ENCODE measurements at regions not wholly inside any gene's neighbourhood (a gene's known extent, or its start where the extent isn't known, plus 50 kb on each side); places are given as distances from the start of the nearest gene placed in this dataset.

- Mint-ChIP-seq H3K36me3 (ENCODE audit: insufficient read depth, unreplicated experiment) (no peaks in the 10 kb centered on the region), H3K9me3 (ENCODE audit: low read depth, unreplicated experiment) (no peaks in the 10 kb centered on the region), H3K4me1 (ENCODE audit: low read depth, unreplicated experiment) (peaks cover 20% of the 10 kb centered on the region), H3K4me3 (ENCODE audit: low read depth, unreplicated experiment) (no peak overlapping the region), H3K27me3 (ENCODE audit: unreplicated experiment) (no peaks in the 10 kb centered on the region), H3K27ac (ENCODE audit: unreplicated experiment) (no peak overlapping the region)
- no TSS peak for BruUV-seq (replicated peaks)
- no peak for TF ChIP-seq CTCF (IDR thresholded peaks at IDR 0.05; ENCODE audit: unreplicated experiment)
- no peak for DNase-seq
- CTCF ChIA-PET: no interaction called here
- intact Hi-C loops (cut with micrococcal nuclease; ENCODE audit: unreplicated experiment): loop anchor here (10.0 kb wide), 1 partner anchor 326 kb away; no protein-coding TSS in a partner anchor
Observed at GRCh38 chr2:114218383-114218782, 224.1 kb upstream of the DPP10 start.

- CTCF ChIA-PET: interaction anchor here (0.5 kb wide), 1 partner anchor 399 kb away, joined by 5 read pairs; no protein-coding TSS in a partner anchor
- intact Hi-C loops (cut with micrococcal nuclease; ENCODE audit: unreplicated experiment): loop anchor here (10.0 kb wide), 1 partner anchor 325 kb away; no protein-coding TSS in a partner anchor
- Mint-ChIP-seq H3K27me3 (ENCODE audit: unreplicated experiment) (no peaks in the 10 kb centered on the region), H3K9me3 (ENCODE audit: low read depth, unreplicated experiment) (no peaks in the 10 kb centered on the region), H3K27ac (ENCODE audit: unreplicated experiment) (no peak overlapping the region), H3K36me3 (ENCODE audit: insufficient read depth, unreplicated experiment) (no peaks in the 10 kb centered on the region), H3K4me3 (ENCODE audit: low read depth, unreplicated experiment) (no peak overlapping the region), H3K4me1 (ENCODE audit: low read depth, unreplicated experiment) (peaks cover 20% of the 10 kb centered on the region)
- no TSS peak for BruUV-seq (replicated peaks)
- TF ChIP-seq CTCF (IDR thresholded peaks at IDR 0.05; ENCODE audit: unreplicated experiment): no peak
- DNase-seq: no peak
Observed at GRCh38 chr2:114219456-114219855, 223.0 kb upstream of the DPP10 start.

- BruUV-seq (replicated peaks): no TSS peak
Observed at GRCh38 chr2:114222344-114222743, 220.1 kb upstream of the DPP10 start.

GRCh38 chr2:114231921-114232320 is 210.5 kb upstream of the DPP10 start:
- Mint-ChIP-seq H3K27me3 (ENCODE audit: unreplicated experiment) (no peaks in the 10 kb centered on the region), H3K4me1 (ENCODE audit: low read depth, unreplicated experiment) (no peaks in the 10 kb centered on the region), H3K9me3 (ENCODE audit: low read depth, unreplicated experiment) (no peaks in the 10 kb centered on the region), H3K4me3 (ENCODE audit: low read depth, unreplicated experiment) (no peak overlapping the region), H3K27ac (ENCODE audit: unreplicated experiment) (no peak overlapping the region), H3K36me3 (ENCODE audit: insufficient read depth, unreplicated experiment) (no peaks in the 10 kb centered on the region)
- intact Hi-C loops (cut with micrococcal nuclease; ENCODE audit: unreplicated experiment): no loop called here
- no TSS peak for BruUV-seq (replicated peaks)
- DNase-seq: no peak
- TF ChIP-seq CTCF (IDR thresholded peaks at IDR 0.05; ENCODE audit: unreplicated experiment): no peak
- CTCF ChIA-PET: no interaction called here

More at GRCh38 chr2:114222344-114222743, 220.1 kb upstream of the DPP10 start:
- CTCF ChIA-PET: no interaction called here
- H3K27ac Mint-ChIP-seq (ENCODE audit: unreplicated experiment): no peak overlapping the region
- no peak for DNase-seq
- no peaks in the 10 kb centered on the region for H3K36me3 Mint-ChIP-seq (ENCODE audit: insufficient read depth, unreplicated experiment)
- intact Hi-C loops (cut with micrococcal nuclease; ENCODE audit: unreplicated experiment): no loop called here
- H3K4me1 Mint-ChIP-seq (ENCODE audit: low read depth, unreplicated experiment): peaks cover 20% of the 10 kb centered on the region
- no peak overlapping the region for H3K4me3 Mint-ChIP-seq (ENCODE audit: low read depth, unreplicated experiment)
- no peaks in the 10 kb centered on the region for H3K9me3 Mint-ChIP-seq (ENCODE audit: low read depth, unreplicated experiment)
- H3K27me3 Mint-ChIP-seq (ENCODE audit: unreplicated experiment): no peaks in the 10 kb centered on the region
- TF ChIP-seq CTCF (IDR thresholded peaks at IDR 0.05; ENCODE audit: unreplicated experiment): no peak
